GM12878 (cell line): ENCODE measurements at regions not wholly inside any gene's neighbourhood (a gene's known extent, or its start where the extent isn't known, plus 50 kb on each side); places are given as distances from the start of the nearest gene placed in this dataset.

Source experiments
- ATAC-seq: fragments of 200-7000 bp; cut with Tn5 transposase; 3 replicates; pipeline ENCODE4 v1.9.1; 2020; ENCODE audit warnings: mild to moderate bottlenecking, moderate library complexity
- BruUV-seq: library from RNA; stranded (reverse); fragments of 400-500 nt; replicated peaks from 2 replicates; lab custom pipeline; 2021; lab: Mats Ljungman, UMichigan
- CTCF ChIA-PET: fragments of 300-600 bp; sonication (Branson Sonifier 250); formaldehyde crosslinking; extraction: SDS; loops from one replicate; lab custom pipeline; 2021; ENCODE audit warnings: inconsistent platforms; lab: Yijun Ruan, JAX
- POLR2A ChIA-PET: fragments of 350-600 bp; formaldehyde crosslinking; extraction: SDS; loops from one replicate; lab custom pipeline; 2021; ENCODE audit warnings: inconsistent platforms; lab: Charles Lee
- RAD21 ChIA-PET: fragments of 300-600 bp; sonication (Branson Sonifier 250); formaldehyde crosslinking; loops from one replicate; lab custom pipeline; 2023; ENCODE audit warnings: antibody characterized with exemption; ENCODE audit not compliant: unreplicated experiment; lab: Charles Lee
- SMC1A ChIA-PET: fragments of 300-600 bp; sonication (Branson Sonifier 250); formaldehyde crosslinking; loops from one replicate; lab custom pipeline; 2023; ENCODE audit not compliant: unreplicated experiment, uncharacterized antibody; lab: Charles Lee
- DNase-seq: peaks from one replicate; pipeline ENCODE4 v3.0.0-alpha.2; 2011; ENCODE audit warnings: low read depth, low spot score
- FAIRE-seq: peaks from 3 replicates; lab custom pipeline; 2011; peaks lifted over from hg19 to GRCh38; lab: Jason Lieb, UNC
- H2AFZ ChIP-seq: 2 replicates; pipeline ENCODE4 v1.6.0; 2011; ENCODE audit warnings: low read depth, low read length, control low read depth; ENCODE audit not compliant: control insufficient read depth
- H3K27ac ChIP-seq: 2 replicates; pipeline ENCODE4 v1.5.1; 2011; ENCODE audit warnings: control low read depth; ENCODE audit not compliant: control insufficient read depth, insufficient read depth
- H3K27me3 ChIP-seq, 2 experiments: replicated peaks in 1 of 2; 2 replicates each; pipeline versions ENCODE4 v1.6.0 to v1.6.1; 2011; ENCODE audit warnings: low read length in 1 of 2; ENCODE audit not compliant: control insufficient read depth in 2 of 2, insufficient read depth in 2 of 2
- H3K36me3 ChIP-seq, 2 experiments: 2 replicates each; pipeline ENCODE4 v1.5.1; 2011; ENCODE audit warnings: low read length in 1 of 2; ENCODE audit not compliant: control insufficient read depth in 2 of 2, insufficient read depth in 2 of 2
- H3K4me1 ChIP-seq: 2 replicates; pipeline ENCODE4 v1.6.1; 2011; ENCODE audit warnings: mild to moderate bottlenecking, low read length, moderate library complexity, mixed read lengths; ENCODE audit not compliant: control insufficient read depth, insufficient read depth
- H3K4me2 ChIP-seq: 2 replicates; pipeline ENCODE4 v1.6.0; 2011; ENCODE audit warnings: control low read depth; ENCODE audit not compliant: control insufficient read depth, insufficient read depth
- H3K4me3 ChIP-seq: fragments of 200-600 bp; sonication (generic); 2 replicates; pipeline ENCODE4 v1.5.1; 2016
- H3K79me2 ChIP-seq: 2 replicates; pipeline ENCODE4 v1.6.0; 2011; ENCODE audit warnings: low read length; ENCODE audit not compliant: control insufficient read depth, insufficient read depth
- H3K9ac ChIP-seq: 2 replicates; pipeline ENCODE4 v1.8.0; 2011; ENCODE audit warnings: low read length, control low read depth, mixed read lengths; ENCODE audit not compliant: control insufficient read depth, insufficient read depth
- H3K9me3 ChIP-seq: replicated peaks from 3 replicates; pipeline ENCODE4 v1.5.1; 2011; ENCODE audit warnings: mild to moderate bottlenecking, low read length; ENCODE audit not compliant: control insufficient read depth, insufficient read depth
- H4K20me1 ChIP-seq: 2 replicates; pipeline ENCODE4 v1.6.0; 2011; ENCODE audit not compliant: control insufficient read depth, insufficient read depth
- CBX3 ChIP-seq: fragments of 200-600 bp; sonication (generic); IDR thresholded peaks from 2 replicates; pipeline ENCODE4 v1.6.1; 2016; ENCODE audit warnings: low read depth, borderline replicate concordance
- ESRRA ChIP-seq: IDR thresholded peaks from 2 replicates; pipeline ENCODE4 v1.6.1; 2012; ENCODE audit warnings: mild to moderate bottlenecking, low read length, improper control_type of control experiment
- POLR2AphosphoS2 ChIP-seq: IDR thresholded peaks from 2 replicates; pipeline ENCODE4 v1.6.1; 2011; ENCODE audit warnings: low read depth, mild to moderate bottlenecking, low read length, improper control_type of control experiment, moderate library complexity
- SIN3A ChIP-seq: IDR thresholded peaks from 2 replicates; pipeline ENCODE4 v1.6.1; 2012; ENCODE audit warnings: low read depth, low read length, improper control_type of control experiment
- SMAD5 ChIP-seq: IDR thresholded peaks from 2 replicates; pipeline ENCODE4 v1.6.1; 2016; ENCODE audit warnings: antibody characterized with exemption, low read depth
- YY1 ChIP-seq: IDR thresholded peaks from 2 replicates; pipeline ENCODE4 v1.6.1; 2011; ENCODE audit warnings: low read depth, mild to moderate bottlenecking, low read length
- WGBS: methylation state at CpG from one replicate; pipeline ENCODE4 v1.1.6; 2016; ENCODE audit warnings: low lambda C conversion rate; ENCODE audit not compliant: insufficient replicate concordance, insufficient coverage; ENCODE audit errors: missing lambda C conversion rate; 5-methylcytosine and 5-hydroxymethylcytosine counted together
- in situ Hi-C: fragments of 300-500 bp; cut with MboI; formaldehyde crosslinking; loops from 9 replicates; pipeline ENCODE4 v1.14.3; 2018; ENCODE audit warnings: mixed read lengths
- intact Hi-C: fragments of 100-400 bp; cut with micrococcal nuclease; formaldehyde crosslinking; loops from one replicate; pipeline ENCODE4 v1.14.2; 2022; ENCODE audit not compliant: unreplicated experiment
- TF ChIP-seq, protein P1 (sequence below): IDR thresholded peaks from 2 replicates; pipeline ENCODE4 v1.6.1; 2011; ENCODE audit warnings: borderline replicate concordance, low read depth, mild to moderate bottlenecking, moderate library complexity, mixed read lengths, low read length; ENCODE audit not compliant: insufficient read depth; ENCODE audit errors: extremely low read length

DNA sequence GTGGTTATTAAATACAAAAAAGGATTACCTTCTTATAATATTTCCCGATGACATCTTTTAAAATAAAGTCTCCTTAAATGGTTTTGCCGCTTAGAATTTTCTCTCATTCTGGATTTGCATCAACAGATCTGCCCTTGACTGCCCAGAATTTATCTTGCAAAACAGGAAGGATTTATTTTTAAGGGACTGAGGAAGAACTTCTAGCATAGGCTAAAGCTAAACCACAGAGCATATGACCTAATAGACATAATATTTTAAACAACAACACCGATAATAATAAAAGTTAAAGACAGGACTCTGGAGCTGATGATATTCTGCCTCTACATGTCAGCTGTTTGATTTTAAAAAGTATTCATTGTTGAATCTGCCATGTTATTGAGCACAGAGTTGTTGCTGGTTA is 145.3 kb upstream of the ADCY2 start:
- H3K36me3 ChIP-seq, result no peaks in the 10 kb centered on the region
- no peak overlapping the region for H3K4me2 ChIP-seq
- RAD21 ChIA-PET, result no interaction called here
- TF ChIP-seq, protein P1, sequence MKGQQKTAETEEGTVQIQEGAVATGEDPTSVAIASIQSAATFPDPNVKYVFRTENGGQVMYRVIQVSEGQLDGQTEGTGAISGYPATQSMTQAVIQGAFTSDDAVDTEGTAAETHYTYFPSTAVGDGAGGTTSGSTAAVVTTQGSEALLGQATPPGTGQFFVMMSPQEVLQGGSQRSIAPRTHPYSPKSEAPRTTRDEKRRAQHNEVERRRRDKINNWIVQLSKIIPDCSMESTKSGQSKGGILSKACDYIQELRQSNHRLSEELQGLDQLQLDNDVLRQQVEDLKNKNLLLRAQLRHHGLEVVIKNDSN, result no peak
- TF ChIP-seq CBX3 (no peak), SMAD5 (no peak), ESRRA (no peak), POLR2AphosphoS2 (no peak)
- no peak overlapping the region for H2AFZ ChIP-seq
- H3K4me3 ChIP-seq, result no peak overlapping the region
- intact Hi-C loops (loop anchor here (10.0 kb wide), 1 partner anchor 344 kb away; no protein-coding TSS in a partner anchor), in situ Hi-C loops (no loop called here)
- no peaks in the 10 kb centered on the region for H3K9me3 ChIP-seq
- H3K27ac ChIP-seq, result no peak overlapping the region
- FAIRE-seq (no peak), DNase-seq (no peak), ATAC-seq (no peak)
- SMC1A ChIA-PET, result interaction anchor here (1.3 kb wide), 1 partner anchor 11 kb away, joined by 3 read pairs; no protein-coding TSS in a partner anchor
- no peaks in the 10 kb centered on the region for H4K20me1 ChIP-seq
- CTCF ChIA-PET, result no interaction called here
- no peaks in the 10 kb centered on the region for H3K4me1 ChIP-seq
- 7% methylated on average over 3 of the region's 3 CpGs for WGBS
- no peak overlapping the region for H3K9ac ChIP-seq
- no peaks in the 10 kb centered on the region for H3K79me2 ChIP-seq
- no peaks in the 10 kb centered on the region for H3K27me3 ChIP-seq
- no TSS peak for BruUV-seq
- POLR2A ChIA-PET, result no interaction called here

DNA sequence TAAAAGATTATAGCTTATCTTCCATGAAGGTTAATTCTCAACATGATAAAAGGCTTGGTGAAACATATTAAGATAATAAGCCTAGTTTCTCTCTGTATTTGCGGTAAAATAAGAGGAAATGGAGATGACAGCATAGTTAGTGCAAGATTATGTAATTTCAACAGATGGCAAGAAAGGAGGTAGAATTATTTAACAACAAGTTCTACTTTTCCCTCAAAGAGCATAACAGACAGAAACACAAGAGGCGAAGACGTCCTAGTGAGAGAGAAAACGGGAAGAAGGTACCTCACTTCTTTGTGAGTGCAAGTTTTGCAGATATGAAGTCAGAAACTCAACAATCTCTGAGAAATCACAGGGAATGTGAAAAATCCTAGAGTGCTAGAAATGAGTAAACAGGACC is 144.8 kb upstream of the ADCY2 start:
- no TSS peak for BruUV-seq
- no peak overlapping the region for H3K4me3 ChIP-seq
- TF ChIP-seq SIN3A (no peak), YY1 (no peak)
- no peaks in the 10 kb centered on the region for H3K27me3 ChIP-seq
- H3K9me3 ChIP-seq, result no peaks in the 10 kb centered on the region
- ChIA-PET CTCF (no interaction called here), POLR2A (no interaction called here), SMC1A (no interaction called here), RAD21 (no interaction called here)
- in situ Hi-C loops (no loop called here), intact Hi-C loops (loop anchor here (10.0 kb wide), 1 partner anchor 344 kb away; no protein-coding TSS in a partner anchor)
- FAIRE-seq (no peak), DNase-seq (no peak), ATAC-seq (no peak)
- H3K79me2 ChIP-seq, result no peaks in the 10 kb centered on the region
- H3K27ac ChIP-seq, result no peak overlapping the region
- no peaks in the 10 kb centered on the region for H3K4me1 ChIP-seq
- H4K20me1 ChIP-seq, result no peaks in the 10 kb centered on the region
- no peak overlapping the region for H3K9ac ChIP-seq
- H3K4me2 ChIP-seq, result no peak overlapping the region
- 0% methylated on average over 4 of the region's 4 CpGs for WGBS
- no peak overlapping the region for H2AFZ ChIP-seq
- H3K36me3 ChIP-seq, result no peaks in the 10 kb centered on the region
